Lung microvascular endothelial cell (primary cell): ENCODE measurements at regions not wholly inside any gene's neighbourhood (a gene's known extent, or its start where the extent isn't known, plus 50 kb on each side); places are given as distances from the start of the nearest gene placed in this dataset.

Source experiments
- DNase-seq, 2 donors: peaks; one replicate each; pipeline versions ENCODE4 v3.0.0 to v3.0.0-alpha.2; 2010; ENCODE audit warnings: low read depth in 2 of 2

- DNase-seq, result no peak
Observed at GRCh38 chr16:51487880-51488279, 336.8 kb upstream of the SALL1 start.

- no peak for DNase-seq
Observed at GRCh38 chr16:51474414-51475091, 323.5 kb upstream of the SALL1 start.

- no peak for DNase-seq
Observed at GRCh38 chr16:51473091-51473490, 322.0 kb upstream of the SALL1 start.

- no peak for DNase-seq
Observed at GRCh38 chr16:51470492-51470891, 319.4 kb upstream of the SALL1 start.

- DNase-seq, result no peak
Observed at GRCh38 chr16:51464996-51465395, 313.9 kb upstream of the SALL1 start.

- DNase-seq, result no peak
Observed at GRCh38 chr16:51461255-51461654, 310.2 kb upstream of the SALL1 start.

GRCh38 chr16:51458356-51459140, 307.5 kb upstream of the SALL1 start:
- no peak for DNase-seq

GRCh38 chr16:51457775-51458174, 306.7 kb upstream of the SALL1 start:
- no peak for DNase-seq

- DNase-seq, result no peak
Observed at GRCh38 chr16:51455398-51455797, 304.3 kb upstream of the SALL1 start.

- no peak for DNase-seq
Observed at GRCh38 chr16:51453251-51453650, 302.2 kb upstream of the SALL1 start.

GRCh38 chr16:51450909-51451308, 299.8 kb upstream of the SALL1 start:
- no peak for DNase-seq

- DNase-seq, result no peak
Observed at GRCh38 chr16:51450376-51450775, 299.3 kb upstream of the SALL1 start.

GRCh38 chr16:51449441-51449840, 298.4 kb upstream of the SALL1 start:
- no peak for DNase-seq

GRCh38 chr16:51445250-51445649, 294.2 kb upstream of the SALL1 start:
- no peak for DNase-seq

- no peak for DNase-seq
Observed at GRCh38 chr16:51443934-51444333, 292.9 kb upstream of the SALL1 start.

- no peak for DNase-seq
Observed at GRCh38 chr16:51442141-51442870, 291.2 kb upstream of the SALL1 start.

- no peak for DNase-seq
Observed at GRCh38 chr16:51440131-51440889, 289.2 kb upstream of the SALL1 start.

- DNase-seq, result no peak
Observed at GRCh38 chr16:51439271-51439670, 288.2 kb upstream of the SALL1 start.

- DNase-seq, result no peak
Observed at GRCh38 chr16:51436742-51437141, 285.7 kb upstream of the SALL1 start.

- no peak for DNase-seq
Observed at GRCh38 chr16:51434567-51435198, 283.6 kb upstream of the SALL1 start.

GRCh38 chr16:51433599-51433998, 282.5 kb upstream of the SALL1 start:
- no peak for DNase-seq
